HL-60 (cell line): ENCODE measurements at regions not wholly inside any gene's neighbourhood (a gene's known extent, or its start where the extent isn't known, plus 50 kb on each side); places are given as distances from the start of the nearest gene placed in this dataset.

Source experiments
- DNase-seq, 2 experiments: peaks; one replicate each; pipeline ENCODE4 v3.0.0-alpha.2; 2010 to 2020; ENCODE audit warnings: low read depth in 1 of 2, low spot score in 1 of 2
- H3K27ac ChIP-seq: fragments of 250-450 bp; sonication (Bioruptor Pico); replicated peaks from 2 replicates; pipeline ENCODE4 v1.5.1; 2020; ENCODE audit warnings: mild to moderate bottlenecking, moderate library complexity
- H3K27me3 ChIP-seq: fragments of 250-450 bp; sonication (Bioruptor Pico); 2 replicates; pipeline ENCODE4 v1.5.1; 2021; ENCODE audit warnings: mild to moderate bottlenecking, moderate library complexity; ENCODE audit not compliant: insufficient read depth, poor library complexity, severe bottlenecking
- H3K4me3 ChIP-seq: replicated peaks from 2 replicates; pipeline ENCODE4 v1.5.1; 2011; ENCODE audit warnings: mild to moderate bottlenecking, control low read depth, low read length; ENCODE audit not compliant: insufficient read depth
- GABPA ChIP-seq: IDR thresholded peaks from 2 replicates; pipeline ENCODE4 v1.6.1; 2012; ENCODE audit warnings: low read depth
- POLR2AphosphoS5 ChIP-seq: IDR thresholded peaks from 2 replicates; pipeline ENCODE4 v1.6.1; 2012; ENCODE audit warnings: low read depth
- REST ChIP-seq: IDR thresholded peaks from 2 replicates; pipeline ENCODE4 v1.6.1; 2012; ENCODE audit warnings: low read depth; ENCODE audit not compliant: insufficient replicate concordance
- SPI1 ChIP-seq: IDR thresholded peaks from 2 replicates; pipeline ENCODE4 v1.6.1; 2012; ENCODE audit warnings: low read depth, mild to moderate bottlenecking, borderline replicate concordance
- TF ChIP-seq, protein P1 (sequence below): IDR thresholded peaks from one replicate; pipeline ENCODE4 v1.5.1; 2011; ENCODE audit warnings: low read length, control low read depth, inconsistent platforms; ENCODE audit not compliant: insufficient read depth

GRCh38 chr13:47142105-47142504 is 245.3 kb upstream of the HTR2A start:
- no peak for DNase-seq
- no peak overlapping the region for H3K4me3 ChIP-seq
- TF ChIP-seq GABPA (no peak), POLR2AphosphoS5 (no peak), REST (no peak), SPI1 (no peak)
- TF ChIP-seq, protein P1, sequence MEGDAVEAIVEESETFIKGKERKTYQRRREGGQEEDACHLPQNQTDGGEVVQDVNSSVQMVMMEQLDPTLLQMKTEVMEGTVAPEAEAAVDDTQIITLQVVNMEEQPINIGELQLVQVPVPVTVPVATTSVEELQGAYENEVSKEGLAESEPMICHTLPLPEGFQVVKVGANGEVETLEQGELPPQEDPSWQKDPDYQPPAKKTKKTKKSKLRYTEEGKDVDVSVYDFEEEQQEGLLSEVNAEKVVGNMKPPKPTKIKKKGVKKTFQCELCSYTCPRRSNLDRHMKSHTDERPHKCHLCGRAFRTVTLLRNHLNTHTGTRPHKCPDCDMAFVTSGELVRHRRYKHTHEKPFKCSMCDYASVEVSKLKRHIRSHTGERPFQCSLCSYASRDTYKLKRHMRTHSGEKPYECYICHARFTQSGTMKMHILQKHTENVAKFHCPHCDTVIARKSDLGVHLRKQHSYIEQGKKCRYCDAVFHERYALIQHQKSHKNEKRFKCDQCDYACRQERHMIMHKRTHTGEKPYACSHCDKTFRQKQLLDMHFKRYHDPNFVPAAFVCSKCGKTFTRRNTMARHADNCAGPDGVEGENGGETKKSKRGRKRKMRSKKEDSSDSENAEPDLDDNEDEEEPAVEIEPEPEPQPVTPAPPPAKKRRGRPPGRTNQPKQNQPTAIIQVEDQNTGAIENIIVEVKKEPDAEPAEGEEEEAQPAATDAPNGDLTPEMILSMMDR, result no peak
- no peaks in the 10 kb centered on the region for H3K27me3 ChIP-seq
- H3K27ac ChIP-seq, result no peak overlapping the region

GRCh38 chr13:47139519-47139918 is 242.7 kb upstream of the HTR2A start:
- no peaks in the 10 kb centered on the region for H3K27me3 ChIP-seq
- no peak overlapping the region for H3K4me3 ChIP-seq
- TF ChIP-seq SPI1 (no peak), POLR2AphosphoS5 (no peak), REST (no peak), GABPA (no peak)
- TF ChIP-seq, protein P1, result no peak
- no peak for DNase-seq
- no peak overlapping the region for H3K27ac ChIP-seq

DNA sequence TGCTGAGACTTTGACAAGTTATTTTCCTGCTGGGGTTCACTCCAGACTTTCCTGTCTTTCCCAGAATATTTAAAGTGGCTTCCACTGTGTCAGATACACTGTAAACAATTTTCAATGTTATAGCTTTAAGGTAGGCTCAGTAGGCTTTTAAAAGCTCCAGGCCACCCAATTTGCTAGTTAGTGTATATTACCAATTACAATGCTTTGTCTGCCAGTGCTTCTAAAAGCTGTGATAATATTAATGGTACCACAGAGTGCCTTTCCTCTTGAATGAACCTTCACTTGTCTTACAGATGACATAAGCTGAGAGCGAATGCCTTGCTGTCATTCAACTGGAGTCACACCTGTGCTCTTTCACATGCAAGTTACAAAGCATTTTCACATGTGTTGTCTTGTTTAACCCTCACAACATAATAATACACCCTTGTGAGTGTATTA is 239.7 kb upstream of the HTR2A start:
- no peak for TF ChIP-seq POLR2AphosphoS5
- no peak overlapping the region for H3K27ac ChIP-seq
- DNase-seq, result no peak
- no peak overlapping the region for H3K4me3 ChIP-seq
- peaks cover 4% of the 10 kb centered on the region for H3K27me3 ChIP-seq

GRCh38 chr13:47135800-47136503 is 239.1 kb upstream of the HTR2A start:
- DNase-seq, result no peak
- Histone ChIP-seq H3K27ac (no peak overlapping the region), H3K27me3 (peaks cover 4% of the 10 kb centered on the region), H3K4me3 (no peak overlapping the region)
- TF ChIP-seq POLR2AphosphoS5 (no peak), REST (no peak)
